GM12878 (cell line): ENCODE measurements at regions not wholly inside any gene's neighbourhood (a gene's known extent, or its start where the extent isn't known, plus 50 kb on each side); places are given as distances from the start of the nearest gene placed in this dataset.

Experiments
- ATAC-seq: fragments of 200-7000 bp; cut with Tn5 transposase; 3 replicates; pipeline ENCODE4 v1.9.1; 2020; ENCODE audit warnings: mild to moderate bottlenecking, moderate library complexity
- BruUV-seq: library from RNA; stranded (reverse); fragments of 400-500 nt; replicated peaks from 2 replicates; lab custom pipeline; 2021; lab: Mats Ljungman, UMichigan
- CTCF ChIA-PET: fragments of 300-600 bp; sonication (Branson Sonifier 250); formaldehyde crosslinking; extraction: SDS; loops from one replicate; lab custom pipeline; 2021; ENCODE audit warnings: inconsistent platforms; lab: Yijun Ruan, JAX
- POLR2A ChIA-PET: fragments of 350-600 bp; formaldehyde crosslinking; extraction: SDS; loops from one replicate; lab custom pipeline; 2021; ENCODE audit warnings: inconsistent platforms; lab: Charles Lee
- RAD21 ChIA-PET: fragments of 300-600 bp; sonication (Branson Sonifier 250); formaldehyde crosslinking; loops from one replicate; lab custom pipeline; 2023; ENCODE audit warnings: antibody characterized with exemption; ENCODE audit not compliant: unreplicated experiment; lab: Charles Lee
- SMC1A ChIA-PET: fragments of 300-600 bp; sonication (Branson Sonifier 250); formaldehyde crosslinking; loops from one replicate; lab custom pipeline; 2023; ENCODE audit not compliant: unreplicated experiment, uncharacterized antibody; lab: Charles Lee
- DNase-seq: peaks from one replicate; pipeline ENCODE4 v3.0.0-alpha.2; 2011; ENCODE audit warnings: low read depth, low spot score
- FAIRE-seq: peaks from 3 replicates; lab custom pipeline; 2011; peaks lifted over from hg19 to GRCh38; lab: Jason Lieb, UNC
- H2AFZ ChIP-seq: 2 replicates; pipeline ENCODE4 v1.6.0; 2011; ENCODE audit warnings: low read depth, low read length, control low read depth; ENCODE audit not compliant: control insufficient read depth
- H3K27ac ChIP-seq: 2 replicates; pipeline ENCODE4 v1.5.1; 2011; ENCODE audit warnings: control low read depth; ENCODE audit not compliant: control insufficient read depth, insufficient read depth
- H3K27me3 ChIP-seq, 2 experiments: replicated peaks in 1 of 2; 2 replicates each; pipeline versions ENCODE4 v1.6.0 to v1.6.1; 2011; ENCODE audit warnings: low read length in 1 of 2; ENCODE audit not compliant: control insufficient read depth in 2 of 2, insufficient read depth in 2 of 2
- H3K36me3 ChIP-seq, 2 experiments: 2 replicates each; pipeline ENCODE4 v1.5.1; 2011; ENCODE audit warnings: low read length in 1 of 2; ENCODE audit not compliant: control insufficient read depth in 2 of 2, insufficient read depth in 2 of 2
- H3K4me1 ChIP-seq: 2 replicates; pipeline ENCODE4 v1.6.1; 2011; ENCODE audit warnings: mild to moderate bottlenecking, low read length, moderate library complexity, mixed read lengths; ENCODE audit not compliant: control insufficient read depth, insufficient read depth
- H3K4me2 ChIP-seq: 2 replicates; pipeline ENCODE4 v1.6.0; 2011; ENCODE audit warnings: control low read depth; ENCODE audit not compliant: control insufficient read depth, insufficient read depth
- H3K4me3 ChIP-seq: fragments of 200-600 bp; sonication (generic); 2 replicates; pipeline ENCODE4 v1.5.1; 2016
- H3K79me2 ChIP-seq: 2 replicates; pipeline ENCODE4 v1.6.0; 2011; ENCODE audit warnings: low read length; ENCODE audit not compliant: control insufficient read depth, insufficient read depth
- H3K9ac ChIP-seq: 2 replicates; pipeline ENCODE4 v1.8.0; 2011; ENCODE audit warnings: low read length, control low read depth, mixed read lengths; ENCODE audit not compliant: control insufficient read depth, insufficient read depth
- H3K9me3 ChIP-seq: replicated peaks from 3 replicates; pipeline ENCODE4 v1.5.1; 2011; ENCODE audit warnings: mild to moderate bottlenecking, low read length; ENCODE audit not compliant: control insufficient read depth, insufficient read depth
- H4K20me1 ChIP-seq: 2 replicates; pipeline ENCODE4 v1.6.0; 2011; ENCODE audit not compliant: control insufficient read depth, insufficient read depth
- ATF7 ChIP-seq: fragments of 450-650 bp; IDR thresholded peaks from 2 replicates; pipeline ENCODE4 v1.6.1; 2016; ENCODE audit warnings: low read depth, mild to moderate bottlenecking
- BACH1 ChIP-seq: fragments of 450-650 bp; IDR thresholded peaks from 2 replicates; pipeline ENCODE4 v1.6.1; 2017; ENCODE audit warnings: mild to moderate bottlenecking, borderline replicate concordance
- BHLHE40 ChIP-seq, 2 experiments: fragments of 450-650 bp in 1 of 2; IDR thresholded peaks; 2 replicates each; pipeline ENCODE4 v1.6.1; 2011 to 2017; ENCODE audit warnings: low read depth in 2 of 2, borderline replicate concordance in 1 of 2, improper control_type of control experiment in 1 of 2, low read length in 1 of 2, mild to moderate bottlenecking in 1 of 2
- CBX3 ChIP-seq: fragments of 200-600 bp; sonication (generic); IDR thresholded peaks from 2 replicates; pipeline ENCODE4 v1.6.1; 2016; ENCODE audit warnings: low read depth, borderline replicate concordance
- CEBPB ChIP-seq, 2 experiments: fragments of 150-350 bp in 1 of 2; IDR thresholded peaks; 2 replicates each; pipeline ENCODE4 v1.6.1; 2012 to 2014; ENCODE audit warnings: low read depth in 2 of 2, low read length in 2 of 2, borderline replicate concordance in 1 of 2, inconsistent platforms in 1 of 2
- CEBPZ ChIP-seq: fragments of 150-350 bp; IDR thresholded peaks from 2 replicates; pipeline ENCODE4 v1.6.1; 2016; ENCODE audit warnings: low read depth, low read length
- CHD2 ChIP-seq: IDR thresholded peaks from 2 replicates; pipeline ENCODE4 v1.6.1; 2011; ENCODE audit warnings: low read depth, low read length, improper control_type of control experiment, borderline replicate concordance
- CTCF ChIP-seq, 3 experiments: IDR thresholded peaks in 2 of 3; conservative IDR thresholded peaks in 1 of 3; 2 replicates each; pipeline ENCODE4 v1.5.1; 2011; ENCODE audit warnings: low read depth in 3 of 3, low read length in 3 of 3, mild to moderate bottlenecking in 3 of 3, control low read depth in 2 of 3, moderate library complexity in 2 of 3, inconsistent platforms in 1 of 3, mixed read lengths in 1 of 3; ENCODE audit not compliant: control insufficient read depth in 2 of 3, insufficient read depth in 1 of 3; ENCODE audit errors: extremely low read depth in 1 of 3
- HCFC1 ChIP-seq: fragments of 150-350 bp; IDR thresholded peaks from 2 replicates; pipeline ENCODE4 v1.6.1; 2014; ENCODE audit warnings: low read length
- IRF5 ChIP-seq: fragments of 450-650 bp; IDR thresholded peaks from 2 replicates; pipeline ENCODE4 v1.6.1; 2017; ENCODE audit warnings: borderline replicate concordance
- JUND ChIP-seq: IDR thresholded peaks from 2 replicates; pipeline ENCODE4 v1.6.1; 2012; ENCODE audit warnings: low read depth, mild to moderate bottlenecking, low read length, improper control_type of control experiment, moderate library complexity
- KLF5 ChIP-seq: fragments of 450-650 bp; IDR thresholded peaks from 2 replicates; pipeline ENCODE4 v1.6.1; 2014; ENCODE audit warnings: mild to moderate bottlenecking; ENCODE audit not compliant: partially characterized antibody
- PKNOX1 ChIP-seq: fragments of 450-650 bp; IDR thresholded peaks from 2 replicates; pipeline ENCODE4 v1.6.1; 2016; ENCODE audit warnings: mild to moderate bottlenecking
- SRF ChIP-seq, 2 experiments: IDR thresholded peaks; 2 replicates each; pipeline ENCODE4 v1.6.1; 2011; ENCODE audit warnings: low read depth in 2 of 2, low read length in 2 of 2, mild to moderate bottlenecking in 1 of 2, moderate library complexity in 1 of 2
- TARDBP ChIP-seq: IDR thresholded peaks from 2 replicates; pipeline ENCODE4 v1.6.1; 2016; ENCODE audit warnings: borderline replicate concordance
- ZNF207 ChIP-seq: fragments of 450-650 bp; IDR thresholded peaks from 2 replicates; pipeline ENCODE4 v1.6.1; 2014; ENCODE audit warnings: antibody characterized with exemption, mild to moderate bottlenecking, borderline replicate concordance
- WGBS: methylation state at CpG from one replicate; pipeline ENCODE4 v1.1.6; 2016; ENCODE audit warnings: low lambda C conversion rate; ENCODE audit not compliant: insufficient replicate concordance, insufficient coverage; ENCODE audit errors: missing lambda C conversion rate; 5-methylcytosine and 5-hydroxymethylcytosine counted together
- in situ Hi-C: fragments of 300-500 bp; cut with MboI; formaldehyde crosslinking; loops from 9 replicates; pipeline ENCODE4 v1.14.3; 2018; ENCODE audit warnings: mixed read lengths
- intact Hi-C: fragments of 100-400 bp; cut with micrococcal nuclease; formaldehyde crosslinking; loops from one replicate; pipeline ENCODE4 v1.14.2; 2022; ENCODE audit not compliant: unreplicated experiment

GRCh38 chr16:6961704-6962103 lies 370.9 kb upstream of the RBFOX1 start:
- no peaks in the 10 kb centered on the region for H3K27me3 ChIP-seq
- 3% methylated on average over 3 of the region's 3 CpGs for WGBS
- H3K27ac ChIP-seq: no peak overlapping the region
- H3K4me2 ChIP-seq: no peak overlapping the region
- no peaks in the 10 kb centered on the region for H4K20me1 ChIP-seq
- ChIA-PET SMC1A (no interaction called here), RAD21 (no interaction called here), POLR2A (no interaction called here), CTCF (no interaction called here)
- no peaks in the 10 kb centered on the region for H3K4me1 ChIP-seq
- no peaks in the 10 kb centered on the region for H3K79me2 ChIP-seq
- in situ Hi-C loops (no loop called here), intact Hi-C loops (no loop called here)
- H3K36me3 ChIP-seq: no peaks in the 10 kb centered on the region
- H3K4me3 ChIP-seq: no peak overlapping the region
- no TSS peak for BruUV-seq
- no peak overlapping the region for H3K9ac ChIP-seq
- H3K9me3 ChIP-seq: no peaks in the 10 kb centered on the region; the same call in 2 of the 3 replicates
- H2AFZ ChIP-seq: no peak overlapping the region
- no peak for ATAC-seq
- no peak for DNase-seq
- no peak for FAIRE-seq
- no peak for TF ChIP-seq SRF (IDR thresholded peaks at IDR 0.05; ENCODE audit: low read depth in 2 of 2, low read length in 2 of 2)
- TF ChIP-seq BACH1: no peak
- no peak for TF ChIP-seq CEBPB (IDR thresholded peaks at IDR 0.05; ENCODE audit: borderline replicate concordance in 1 of 2, low read depth in 2 of 2, low read length in 2 of 2)
- TF ChIP-seq HCFC1: no peak
- no peak for TF ChIP-seq JUND
- TF ChIP-seq CEBPZ: no peak
- TF ChIP-seq KLF5: no peak
- no peak for TF ChIP-seq CHD2
- no peak for TF ChIP-seq IRF5
- TF ChIP-seq CTCF (IDR thresholded peaks at IDR 0.05 in 2 of 3, conservative IDR thresholded peaks at IDR 0.05 in 1 of 3; ENCODE audit: control insufficient read depth in 2 of 3, extremely low read depth in 1 of 3, insufficient read depth in 1 of 3, low read depth in 3 of 3, low read length in 3 of 3): no peak
- no peak for TF ChIP-seq CBX3
- TF ChIP-seq TARDBP: no peak
- no peak for TF ChIP-seq BHLHE40 (IDR thresholded peaks at IDR 0.05; ENCODE audit: borderline replicate concordance in 1 of 2, low read depth in 2 of 2, low read length in 1 of 2)
- TF ChIP-seq ATF7: no peak
- TF ChIP-seq ZNF207: no peak
- TF ChIP-seq PKNOX1: no peak
